Panc1 (cell line): ENCODE measurements at regions not wholly inside any gene's neighbourhood (a gene's known extent, or its start where the extent isn't known, plus 50 kb on each side); places are given as distances from the start of the nearest gene placed in this dataset.

Source experiments
- ATAC-seq: fragments of 200-7000 bp; cut with Tn5 transposase; 2 replicates; pipeline ENCODE4 v1.9.1; 2020; ENCODE audit warnings: mild to moderate bottlenecking, moderate library complexity
- BruUV-seq: library from RNA; stranded (reverse); fragments of 400-500 nt; replicated peaks from 2 replicates; lab custom pipeline; 2021; lab: Mats Ljungman, UMichigan
- CTCF ChIA-PET: fragments of 300-600 bp; sonication (Branson Sonifier 250); formaldehyde crosslinking; loops from one replicate; lab custom pipeline; 2022; ENCODE audit warnings: antibody characterized with exemption; lab: Charles Lee
- POLR2A ChIA-PET: fragments of 300-600 bp; sonication (Branson Sonifier 250); formaldehyde crosslinking; loops from one replicate; lab custom pipeline; 2022; ENCODE audit warnings: antibody characterized with exemption; lab: Charles Lee
- DNase-seq: peaks from one replicate; pipeline ENCODE4 v3.0.0-alpha.2; 2010; ENCODE audit warnings: low read depth, low spot score
- H3K27ac ChIP-seq: 2 replicates; pipeline ENCODE4 v1.5.1; 2011; ENCODE audit warnings: mild to moderate bottlenecking, low read length, inconsistent platforms
- H3K27me3 ChIP-seq: fragments of 200-500 bp; sonication (Bioruptor generic); 2 replicates; pipeline ENCODE4 v1.6.0; 2014; ENCODE audit warnings: low read length, inconsistent platforms; ENCODE audit not compliant: control insufficient read depth, insufficient read depth
- H3K36me3 ChIP-seq: fragments of 200-500 bp; sonication (Bioruptor generic); 2 replicates; pipeline ENCODE4 v1.5.1; 2014; ENCODE audit warnings: inconsistent platforms, mild to moderate bottlenecking, low read length, moderate library complexity; ENCODE audit not compliant: control insufficient read depth, insufficient read depth
- H3K4me1 ChIP-seq: 2 replicates; pipeline ENCODE4 v1.5.1; 2011; ENCODE audit warnings: inconsistent platforms, mild to moderate bottlenecking, low read length, moderate library complexity; ENCODE audit not compliant: control insufficient read depth, insufficient read depth
- H3K4me3 ChIP-seq, 2 experiments: 2 replicates each; pipeline ENCODE4 v1.5.1; 2011 to 2012; ENCODE audit warnings: low read depth in 2 of 2, low read length in 2 of 2, mild to moderate bottlenecking in 2 of 2, inconsistent platforms in 1 of 2, moderate library complexity in 1 of 2
- H3K9me3 ChIP-seq: fragments of 200-500 bp; sonication (Bioruptor generic); 2 replicates; pipeline ENCODE4 v1.5.1; 2014; ENCODE audit warnings: low read depth, mild to moderate bottlenecking, inconsistent platforms, low read length, moderate library complexity; ENCODE audit not compliant: control insufficient read depth, insufficient read depth
- POLR2AphosphoS5 ChIP-seq: IDR thresholded peaks from 2 replicates; pipeline ENCODE4 v1.6.1; 2012; ENCODE audit warnings: mild to moderate bottlenecking, low read depth, low read length, moderate library complexity
- SIN3A ChIP-seq: IDR thresholded peaks from 2 replicates; pipeline ENCODE4 v1.6.1; 2012; ENCODE audit warnings: low read depth, mild to moderate bottlenecking, low read length, moderate library complexity, borderline replicate concordance; ENCODE audit not compliant: insufficient read depth
- TCF7L2 ChIP-seq: IDR thresholded peaks from 2 replicates; pipeline ENCODE4 v1.6.1; 2011; ENCODE audit warnings: mild to moderate bottlenecking, low read depth, low read length, inconsistent platforms
- in situ Hi-C: cut with HindIII; loops from 2 replicates; pipeline ENCODE4 v1.10.0; 2016; ENCODE audit warnings: low sequenced_read_pairs, low pct_unique_long_range_greater_than_20kb
- intact Hi-C: fragments of 100-400 bp; cut with micrococcal nuclease; formaldehyde crosslinking; loops from one replicate; pipeline ENCODE4 v1.10.0; 2022; ENCODE audit not compliant: unreplicated experiment
- TF ChIP-seq, protein P1 (sequence below), 2 experiments: IDR thresholded peaks; 2 replicates each; pipeline ENCODE4 v1.6.1; 2011 to 2012; ENCODE audit warnings: low read depth in 2 of 2, control low read depth in 1 of 2, low read length in 1 of 2, mild to moderate bottlenecking in 1 of 2, moderate library complexity in 1 of 2; ENCODE audit not compliant: insufficient read depth in 1 of 2
- TF ChIP-seq, protein P2 (sequence below): fragments of 450-650 bp; IDR thresholded peaks from 2 replicates; pipeline ENCODE4 v1.5.1; 2017; ENCODE audit warnings: mild to moderate bottlenecking

DNA sequence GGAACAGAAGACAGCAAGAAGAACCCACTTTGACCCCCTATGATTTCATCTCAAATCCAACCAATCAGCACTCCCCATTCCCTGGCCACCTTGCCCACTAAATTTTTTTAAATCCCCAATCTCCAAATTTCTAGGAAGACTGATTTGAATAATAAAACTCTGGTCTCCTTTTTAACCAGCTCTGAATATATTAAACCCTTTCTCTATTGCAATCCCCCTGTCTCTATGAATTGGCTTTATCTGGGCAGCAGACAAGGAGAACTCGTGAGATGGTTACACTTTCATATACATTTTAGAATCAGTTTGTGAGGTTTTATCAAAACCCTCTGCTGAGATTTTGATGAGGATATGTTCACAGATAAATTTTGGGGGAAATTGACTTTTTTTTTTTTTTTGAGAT lies 90.3 kb upstream of the TRIM24 start:
- no TSS peak for BruUV-seq
- TF ChIP-seq, protein P1, sequence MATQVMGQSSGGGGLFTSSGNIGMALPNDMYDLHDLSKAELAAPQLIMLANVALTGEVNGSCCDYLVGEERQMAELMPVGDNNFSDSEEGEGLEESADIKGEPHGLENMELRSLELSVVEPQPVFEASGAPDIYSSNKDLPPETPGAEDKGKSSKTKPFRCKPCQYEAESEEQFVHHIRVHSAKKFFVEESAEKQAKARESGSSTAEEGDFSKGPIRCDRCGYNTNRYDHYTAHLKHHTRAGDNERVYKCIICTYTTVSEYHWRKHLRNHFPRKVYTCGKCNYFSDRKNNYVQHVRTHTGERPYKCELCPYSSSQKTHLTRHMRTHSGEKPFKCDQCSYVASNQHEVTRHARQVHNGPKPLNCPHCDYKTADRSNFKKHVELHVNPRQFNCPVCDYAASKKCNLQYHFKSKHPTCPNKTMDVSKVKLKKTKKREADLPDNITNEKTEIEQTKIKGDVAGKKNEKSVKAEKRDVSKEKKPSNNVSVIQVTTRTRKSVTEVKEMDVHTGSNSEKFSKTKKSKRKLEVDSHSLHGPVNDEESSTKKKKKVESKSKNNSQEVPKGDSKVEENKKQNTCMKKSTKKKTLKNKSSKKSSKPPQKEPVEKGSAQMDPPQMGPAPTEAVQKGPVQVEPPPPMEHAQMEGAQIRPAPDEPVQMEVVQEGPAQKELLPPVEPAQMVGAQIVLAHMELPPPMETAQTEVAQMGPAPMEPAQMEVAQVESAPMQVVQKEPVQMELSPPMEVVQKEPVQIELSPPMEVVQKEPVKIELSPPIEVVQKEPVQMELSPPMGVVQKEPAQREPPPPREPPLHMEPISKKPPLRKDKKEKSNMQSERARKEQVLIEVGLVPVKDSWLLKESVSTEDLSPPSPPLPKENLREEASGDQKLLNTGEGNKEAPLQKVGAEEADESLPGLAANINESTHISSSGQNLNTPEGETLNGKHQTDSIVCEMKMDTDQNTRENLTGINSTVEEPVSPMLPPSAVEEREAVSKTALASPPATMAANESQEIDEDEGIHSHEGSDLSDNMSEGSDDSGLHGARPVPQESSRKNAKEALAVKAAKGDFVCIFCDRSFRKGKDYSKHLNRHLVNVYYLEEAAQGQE (IDR thresholded peaks at IDR 0.05; ENCODE audit: insufficient read depth in 1 of 2, low read depth in 2 of 2, low read length in 1 of 2): no peak
- TF ChIP-seq SIN3A (no peak), POLR2AphosphoS5 (no peak), TCF7L2 (no peak)
- TF ChIP-seq, protein P2, sequence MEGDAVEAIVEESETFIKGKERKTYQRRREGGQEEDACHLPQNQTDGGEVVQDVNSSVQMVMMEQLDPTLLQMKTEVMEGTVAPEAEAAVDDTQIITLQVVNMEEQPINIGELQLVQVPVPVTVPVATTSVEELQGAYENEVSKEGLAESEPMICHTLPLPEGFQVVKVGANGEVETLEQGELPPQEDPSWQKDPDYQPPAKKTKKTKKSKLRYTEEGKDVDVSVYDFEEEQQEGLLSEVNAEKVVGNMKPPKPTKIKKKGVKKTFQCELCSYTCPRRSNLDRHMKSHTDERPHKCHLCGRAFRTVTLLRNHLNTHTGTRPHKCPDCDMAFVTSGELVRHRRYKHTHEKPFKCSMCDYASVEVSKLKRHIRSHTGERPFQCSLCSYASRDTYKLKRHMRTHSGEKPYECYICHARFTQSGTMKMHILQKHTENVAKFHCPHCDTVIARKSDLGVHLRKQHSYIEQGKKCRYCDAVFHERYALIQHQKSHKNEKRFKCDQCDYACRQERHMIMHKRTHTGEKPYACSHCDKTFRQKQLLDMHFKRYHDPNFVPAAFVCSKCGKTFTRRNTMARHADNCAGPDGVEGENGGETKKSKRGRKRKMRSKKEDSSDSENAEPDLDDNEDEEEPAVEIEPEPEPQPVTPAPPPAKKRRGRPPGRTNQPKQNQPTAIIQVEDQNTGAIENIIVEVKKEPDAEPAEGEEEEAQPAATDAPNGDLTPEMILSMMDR: no peak
- Histone ChIP-seq H3K9me3 (no peaks in the 10 kb centered on the region), H3K4me1 (no peaks in the 10 kb centered on the region), H3K27ac (no peak overlapping the region), H3K4me3 (no peak overlapping the region), H3K27me3 (no peaks in the 10 kb centered on the region), H3K36me3 (no peaks in the 10 kb centered on the region)
- ATAC-seq: no peak
- in situ Hi-C loops (no loop called here), intact Hi-C loops (no loop called here)
- DNase-seq: no peak
- POLR2A ChIA-PET: no interaction called here
- CTCF ChIA-PET: no interaction called here

DNA sequence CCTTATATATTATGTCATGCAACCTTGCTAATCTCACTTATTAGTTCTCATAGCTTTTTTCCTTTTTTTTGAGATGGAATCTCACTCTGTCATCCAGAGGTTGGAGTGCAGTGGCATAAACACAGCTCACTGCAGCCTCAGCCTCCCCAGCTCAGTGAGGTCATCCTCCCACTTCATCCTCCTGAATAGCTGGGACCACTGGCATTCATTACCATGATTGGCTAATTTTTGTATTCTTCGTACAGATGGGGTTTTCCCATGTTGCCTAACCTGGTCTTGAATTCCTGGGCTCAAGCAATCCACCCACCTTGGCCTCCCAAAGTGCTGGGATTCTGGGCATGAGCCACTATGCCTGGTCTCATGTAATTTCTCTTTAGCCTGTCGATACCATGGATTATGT lies 89.1 kb upstream of the TRIM24 start:
- H3K9me3 ChIP-seq: no peaks in the 10 kb centered on the region
- no peaks in the 10 kb centered on the region for H3K27me3 ChIP-seq
- no peak overlapping the region for H3K4me3 ChIP-seq
- CTCF ChIA-PET: interaction anchor here (0.6 kb wide), 1 partner anchor 33 kb away, joined by 9 read pairs; no protein-coding TSS in a partner anchor
- H3K36me3 ChIP-seq: no peaks in the 10 kb centered on the region
- H3K27ac ChIP-seq: no peak overlapping the region
- BruUV-seq: no TSS peak
- DNase-seq (no peak), ATAC-seq (no peak)
- TF ChIP-seq POLR2AphosphoS5 (no peak), SIN3A (no peak), TCF7L2 (no peak)
- TF ChIP-seq, protein P2: no peak
- TF ChIP-seq, protein P1 (IDR thresholded peaks at IDR 0.05; ENCODE audit: insufficient read depth in 1 of 2, low read depth in 2 of 2, low read length in 1 of 2): no peak
- in situ Hi-C loops (no loop called here), intact Hi-C loops (no loop called here)
- H3K4me1 ChIP-seq: no peaks in the 10 kb centered on the region
- POLR2A ChIA-PET: no interaction called here
